SW 1271 (cell line): ENCODE measurements at regions not wholly inside any gene's neighbourhood (a gene's known extent, or its start where the extent isn't known, plus 50 kb on each side); places are given as distances from the start of the nearest gene placed in this dataset.

Source experiments
- DNase-seq, 2 experiments: peaks; one replicate each; lab custom pipeline; 2025; lab: John Stamatoyannopoulos, UW

DNA sequence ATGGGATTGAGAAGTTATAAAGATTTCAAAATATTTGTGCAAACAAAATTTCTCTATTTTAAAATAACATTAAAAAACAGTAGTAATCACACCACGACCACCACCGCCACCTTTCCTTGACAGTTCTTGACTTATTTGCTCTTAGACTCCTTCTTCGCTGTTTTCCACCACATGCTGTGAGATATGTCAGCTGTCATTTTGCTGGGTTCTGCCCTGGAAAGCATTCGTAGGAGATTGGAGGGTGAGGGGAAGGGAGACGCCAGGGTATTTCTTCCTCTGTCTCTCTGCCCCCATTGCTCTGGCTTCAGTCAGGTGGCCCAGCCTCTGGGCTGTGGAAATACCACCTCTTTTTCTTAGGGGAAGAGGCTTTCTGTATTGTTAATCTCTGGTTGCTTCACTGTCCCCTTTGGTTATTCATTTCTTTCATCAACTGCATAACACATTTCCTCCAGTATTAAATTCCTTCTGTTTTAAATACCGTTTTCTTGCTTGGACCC, 186.2 kb downstream of the NEDD1 start:
- no peak for DNase-seq

DNA sequence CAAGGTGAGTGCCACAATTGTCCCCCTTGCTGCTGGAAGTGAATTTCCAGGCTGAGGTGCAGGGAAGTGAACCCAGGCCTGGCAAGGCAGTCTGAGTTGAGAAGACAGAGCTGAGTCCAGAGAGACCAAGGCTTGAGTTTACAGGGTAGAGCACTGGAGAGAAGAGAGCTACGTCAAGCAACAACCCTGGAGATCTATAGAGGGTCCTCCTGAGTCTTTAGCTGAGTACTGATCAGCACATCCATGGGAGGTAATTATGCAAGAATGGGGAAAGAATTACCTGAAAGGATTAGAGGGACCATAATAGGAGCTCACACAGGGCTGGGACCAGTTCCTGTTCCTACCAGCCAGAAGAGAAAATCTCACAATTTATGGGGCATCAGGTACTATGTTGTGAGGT, 190.7 kb downstream of the NEDD1 start:
- no peak for DNase-seq

DNA sequence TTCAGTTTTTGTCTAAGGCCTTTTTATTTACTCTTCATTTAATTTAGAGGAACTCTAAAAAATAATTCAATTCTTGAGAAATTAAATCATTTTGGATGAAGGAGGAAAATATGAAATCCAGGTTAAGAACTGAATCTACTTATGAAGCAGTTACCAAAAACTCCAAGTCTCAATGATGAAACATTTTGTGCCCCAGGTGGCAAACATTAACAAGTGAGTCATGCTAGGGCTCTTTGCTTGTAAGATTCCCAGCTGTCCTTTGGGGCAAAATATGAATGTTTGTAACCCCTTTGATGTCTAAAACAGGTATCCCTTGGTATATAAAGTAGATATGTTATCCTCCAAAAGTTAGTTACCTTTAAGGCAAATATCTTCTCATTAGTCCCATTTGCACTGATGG, 202.4 kb downstream of the NEDD1 start:
- no peak for DNase-seq

DNA sequence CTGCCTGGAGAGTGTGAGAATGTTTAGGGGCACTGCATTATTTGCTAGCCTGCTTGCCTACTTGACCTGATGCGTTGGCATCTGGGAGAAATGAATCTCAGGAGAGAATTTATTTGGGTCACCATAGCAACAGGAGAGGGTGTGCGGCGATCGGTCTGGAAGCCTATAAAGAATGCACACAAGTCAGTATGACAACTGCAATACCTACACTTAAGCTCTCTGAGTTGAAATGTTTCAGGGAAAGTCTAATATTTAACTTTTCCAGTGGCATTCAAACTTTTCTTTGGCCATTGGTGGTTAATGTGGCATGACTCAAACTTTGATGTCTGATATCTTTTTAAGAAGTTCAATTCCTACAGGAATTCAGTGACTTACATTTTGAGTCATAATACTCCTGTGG, 205.1 kb downstream of the NEDD1 start:
- no peak for DNase-seq

DNA sequence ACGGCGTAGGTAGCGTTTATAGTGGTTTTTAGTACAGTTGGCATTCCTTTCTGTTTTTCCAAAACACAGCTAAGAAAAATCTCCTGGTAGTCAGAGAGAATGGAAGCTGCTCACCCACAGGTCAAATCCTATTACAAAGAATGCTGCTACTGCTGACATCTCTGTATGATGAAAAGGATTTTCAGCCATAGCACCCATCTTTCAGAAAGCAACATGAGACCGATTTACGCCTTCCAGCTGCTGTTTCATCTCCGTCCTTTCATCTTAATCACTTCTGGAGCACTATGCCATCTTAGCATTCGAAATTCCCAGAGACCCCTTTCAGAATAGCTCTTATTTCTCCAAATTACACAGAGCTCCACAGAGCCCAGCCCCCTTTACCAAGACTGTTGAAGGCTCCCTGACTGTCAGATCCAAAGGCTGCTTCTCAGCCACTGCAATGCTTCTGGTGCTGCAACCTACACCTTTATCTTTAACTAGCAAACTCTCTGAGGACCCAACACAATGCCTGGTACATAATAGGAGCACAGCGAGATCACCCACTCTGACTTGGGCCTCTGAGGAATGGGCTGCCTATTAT, 211.8 kb downstream of the NEDD1 start:
- no peak for DNase-seq

DNA sequence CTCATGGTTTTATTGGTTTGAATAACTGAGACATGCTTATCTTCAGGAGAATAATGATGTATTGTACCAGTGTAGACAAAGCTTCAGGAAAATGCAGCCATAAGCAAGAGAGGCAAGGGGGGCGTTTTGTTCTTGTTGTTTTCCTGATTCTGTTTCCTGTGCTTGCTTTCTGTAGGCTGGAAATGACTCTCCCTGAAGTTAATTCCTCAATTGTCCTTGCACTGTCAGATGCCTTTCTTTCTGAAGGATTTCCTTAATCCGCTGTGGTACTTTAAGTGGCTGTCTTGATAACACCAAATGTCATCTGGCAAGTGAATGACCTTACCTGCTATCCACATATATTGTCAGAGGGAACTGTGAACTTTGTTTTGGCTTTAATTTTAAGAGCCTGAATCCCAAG, 220.0 kb downstream of the NEDD1 start:
- no peak for DNase-seq

DNA sequence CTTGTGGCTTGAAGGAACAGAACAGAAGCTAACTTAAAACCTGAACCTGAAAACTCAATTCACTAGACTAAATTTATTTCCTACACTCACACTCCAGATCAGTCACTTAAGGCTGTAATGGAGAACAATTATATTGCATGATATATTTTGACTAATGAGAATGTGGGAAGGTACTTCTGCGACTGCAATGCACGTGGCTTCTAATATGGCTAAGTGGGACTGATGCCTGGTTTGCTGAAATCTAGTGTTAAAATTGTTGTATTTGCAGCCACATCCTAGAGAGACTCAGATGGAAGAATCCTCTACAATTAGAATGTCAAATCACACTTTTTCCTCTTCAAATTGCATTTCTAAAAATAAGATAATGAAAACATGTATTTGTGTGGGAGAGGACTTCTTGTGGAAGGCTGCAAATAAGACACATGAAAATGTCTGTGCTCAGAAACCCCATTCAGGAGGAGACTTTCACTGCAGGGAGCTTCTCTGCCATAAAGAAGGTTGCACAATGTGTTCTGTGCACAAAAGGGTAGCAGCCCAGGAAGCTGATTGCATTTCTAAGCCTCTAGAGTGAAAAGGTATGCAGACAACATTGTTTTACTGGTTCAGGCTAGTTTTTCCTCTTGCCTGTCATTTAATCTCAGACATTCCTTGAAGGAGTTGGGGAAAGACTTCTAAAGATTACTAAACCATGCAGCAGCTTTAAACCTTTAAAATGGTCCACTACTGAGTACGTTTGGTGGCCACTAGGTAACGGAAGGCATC, 224.3 kb downstream of the NEDD1 start:
- DNase-seq = no peak

DNA sequence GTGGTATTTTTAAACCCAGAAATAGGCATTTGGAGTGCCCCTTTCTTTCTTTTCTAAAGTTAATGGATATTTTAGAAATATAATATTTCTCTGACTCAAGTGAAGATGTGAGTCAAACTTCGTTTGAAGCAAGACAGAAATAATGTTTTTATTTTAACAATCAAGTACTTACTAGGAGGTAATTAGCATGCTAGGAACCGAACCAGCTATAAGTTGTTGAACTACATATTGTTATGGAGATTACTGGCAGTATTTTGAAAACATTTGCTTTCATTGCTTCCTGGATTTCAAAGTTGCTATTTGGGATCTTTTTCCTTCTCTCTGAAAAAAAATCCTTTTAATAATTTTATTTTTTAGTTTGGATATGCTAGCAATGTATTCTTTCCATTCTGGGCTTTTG, 225.2 kb downstream of the NEDD1 start:
- DNase-seq = no peak

DNA sequence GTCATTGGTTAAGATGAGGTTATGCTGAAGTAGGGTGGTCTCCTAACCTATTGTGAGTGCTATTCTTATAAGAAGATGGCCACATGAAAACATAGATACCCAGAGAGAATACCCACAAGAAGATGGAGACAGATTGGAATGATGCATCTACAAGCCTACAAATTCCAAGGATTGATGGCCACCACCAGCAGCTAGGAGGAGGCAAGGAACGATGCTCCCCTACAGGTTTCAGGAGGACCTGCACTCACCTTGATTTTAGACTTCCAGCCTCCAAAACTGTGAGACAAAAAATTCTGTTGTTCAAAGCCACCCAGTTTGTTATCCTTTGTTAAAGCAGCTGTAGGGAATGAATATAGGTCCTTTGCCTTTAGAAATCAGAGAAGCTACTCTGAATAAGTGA, 227.4 kb downstream of the NEDD1 start:
- DNase-seq = no peak

DNA sequence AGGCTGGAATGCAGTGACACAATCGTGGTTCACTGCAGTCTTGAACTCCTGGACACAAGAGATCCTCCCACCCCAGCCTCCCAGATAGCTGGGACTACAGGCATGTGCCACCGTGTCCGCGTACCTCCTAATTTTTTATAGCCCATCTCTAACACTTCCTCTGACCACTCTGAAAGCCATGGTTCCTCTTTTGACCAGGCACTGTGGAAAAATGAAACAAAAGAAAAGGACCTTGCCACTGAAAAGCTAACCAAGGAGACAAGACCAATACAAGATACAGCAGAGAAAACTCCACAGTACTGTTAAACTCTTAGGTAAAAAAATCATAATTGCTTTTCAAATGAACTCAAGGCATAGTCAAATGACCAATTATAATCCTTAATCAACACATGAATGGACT, 233.3 kb downstream of the NEDD1 start:
- no peak for DNase-seq

DNA sequence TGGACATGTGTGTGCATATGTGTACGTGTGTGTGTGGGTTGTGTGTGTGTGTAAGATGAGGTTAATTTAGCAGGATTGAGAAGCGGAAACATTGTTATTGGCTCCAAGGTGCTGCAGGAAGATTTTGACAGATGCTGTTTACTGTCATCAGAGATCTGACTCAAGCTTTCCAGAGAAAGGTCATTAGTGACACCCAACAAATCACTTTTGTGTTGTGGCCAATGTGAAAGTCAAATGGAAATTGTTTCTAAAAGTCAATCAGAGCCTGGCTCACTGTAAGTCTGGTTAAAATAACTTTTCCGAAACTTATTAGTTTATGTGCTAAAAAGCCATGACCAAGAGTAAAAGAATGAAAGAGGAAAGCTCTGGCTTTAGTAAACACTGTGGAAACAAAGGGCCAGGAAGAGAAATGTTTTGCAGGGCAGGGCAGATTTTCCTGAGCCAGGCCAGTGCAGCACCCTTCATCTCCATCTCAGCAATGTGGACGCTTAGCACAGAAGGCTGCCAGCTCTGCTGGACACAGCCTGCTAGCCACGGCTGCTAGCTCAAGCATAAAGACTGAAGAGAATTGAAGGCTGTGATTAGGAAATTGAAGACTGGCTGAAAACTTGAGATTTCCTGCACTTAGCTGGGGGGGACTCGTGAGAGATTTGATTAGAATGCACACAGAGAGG, 235.8 kb downstream of the NEDD1 start:
- DNase-seq = no peak

DNA sequence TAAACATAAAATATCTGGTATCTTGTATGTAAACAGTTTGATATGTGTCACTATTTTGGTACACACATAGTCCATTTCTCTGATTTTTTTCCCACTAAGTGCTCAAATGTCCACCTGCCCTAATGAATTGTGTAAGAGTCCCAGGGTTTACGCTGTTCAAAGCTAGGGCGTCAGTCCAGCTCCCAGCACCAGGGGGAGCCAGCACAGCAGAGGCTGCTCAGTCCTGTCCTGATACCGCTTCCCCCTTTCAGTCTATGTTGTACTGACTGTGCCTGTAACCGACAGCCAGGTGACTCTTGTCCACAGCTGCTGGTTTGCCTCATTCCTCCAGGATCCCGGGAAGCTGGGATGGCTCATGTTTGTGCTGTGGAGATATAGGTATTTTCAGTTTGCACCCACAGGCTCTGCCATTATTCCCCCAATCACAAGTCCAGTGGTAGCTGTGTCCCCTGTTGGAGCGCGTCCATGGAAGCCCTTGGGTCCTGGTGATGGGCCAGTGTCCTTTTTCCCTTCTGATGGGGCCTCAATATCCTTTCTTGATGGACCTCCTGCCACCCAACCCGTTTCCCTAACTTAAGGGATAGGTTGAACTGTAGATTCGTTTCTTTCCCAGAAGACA, 242.0 kb downstream of the NEDD1 start:
- DNase-seq = peak; percentile 9 to 26

DNA sequence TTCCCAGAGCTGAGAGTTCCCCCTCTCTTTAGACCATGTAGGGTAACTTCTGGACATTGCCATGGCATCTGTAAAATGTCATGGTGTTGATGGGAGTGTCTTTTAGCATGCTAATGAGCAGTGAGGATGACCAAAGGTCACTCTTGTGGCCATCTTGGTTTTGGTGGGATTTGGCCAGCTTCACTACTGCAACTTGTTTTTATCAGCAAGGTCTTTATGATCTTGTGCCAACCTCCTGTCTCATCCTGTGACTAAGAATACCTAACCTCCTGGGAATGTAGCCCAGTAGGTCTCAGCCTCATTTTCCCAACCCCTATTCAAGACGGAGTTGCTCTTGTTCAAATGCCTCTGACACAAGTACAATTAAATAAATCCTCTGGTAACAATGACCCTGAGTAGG, 244.4 kb downstream of the NEDD1 start:
- DNase-seq = no peak

DNA sequence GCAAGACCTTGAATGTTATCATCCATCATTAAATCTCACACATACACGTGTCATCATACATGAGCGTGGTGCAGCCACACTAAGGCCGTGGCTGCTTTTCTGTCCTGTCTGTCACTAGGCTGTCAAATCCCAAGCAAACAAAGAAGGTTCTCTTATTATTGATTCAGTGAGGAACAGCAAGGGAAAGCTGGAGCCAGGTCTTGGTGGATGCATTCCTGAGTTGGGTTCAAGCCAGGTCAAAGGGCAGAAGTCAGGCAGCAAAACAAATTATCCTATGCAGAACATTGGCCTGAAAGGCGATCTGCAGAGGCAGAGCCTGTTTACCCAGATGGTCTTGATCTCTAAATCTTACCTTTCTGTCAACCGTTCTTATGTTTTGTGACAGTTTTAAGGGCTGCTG, 252.3 kb downstream of the NEDD1 start:
- DNase-seq = no peak

DNA sequence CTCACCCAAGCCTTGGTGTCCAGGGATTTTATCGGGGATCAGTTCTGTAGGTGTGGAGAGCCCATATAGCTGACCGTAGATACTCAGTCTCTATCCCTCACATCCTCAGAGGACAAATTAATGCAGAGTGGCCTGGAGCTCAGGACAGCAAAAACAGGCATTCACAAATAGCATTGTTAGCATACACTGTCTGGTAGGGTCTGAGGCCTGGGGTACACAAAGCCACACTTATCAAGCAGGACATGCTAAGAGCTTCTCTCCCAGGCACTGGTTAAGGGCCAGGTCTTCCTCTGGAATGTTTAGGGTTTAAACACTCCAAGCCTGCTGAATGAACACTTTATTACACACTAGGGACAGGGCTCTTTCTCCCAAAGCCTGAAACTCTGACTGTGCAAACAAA, 253.2 kb downstream of the NEDD1 start:
- DNase-seq = no peak

DNA sequence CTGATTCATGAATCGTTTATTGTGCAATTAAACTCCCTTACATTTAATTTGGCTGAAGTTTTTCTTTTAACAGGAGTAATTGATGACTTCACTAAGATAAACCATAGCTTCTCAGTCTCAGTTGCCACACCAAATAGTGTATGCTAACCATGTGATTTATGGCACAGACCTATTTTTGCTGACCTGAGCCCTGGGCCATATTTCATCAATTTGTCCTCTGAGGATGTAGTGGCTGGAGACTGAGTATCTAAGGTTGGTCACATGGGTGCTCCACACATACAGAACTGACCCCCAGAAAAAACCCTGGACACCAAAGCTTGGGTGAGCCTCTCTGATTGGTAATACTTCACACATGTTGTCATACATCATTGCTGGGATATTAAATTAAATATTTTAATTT, 255.1 kb downstream of the NEDD1 start:
- no peak for DNase-seq

DNA sequence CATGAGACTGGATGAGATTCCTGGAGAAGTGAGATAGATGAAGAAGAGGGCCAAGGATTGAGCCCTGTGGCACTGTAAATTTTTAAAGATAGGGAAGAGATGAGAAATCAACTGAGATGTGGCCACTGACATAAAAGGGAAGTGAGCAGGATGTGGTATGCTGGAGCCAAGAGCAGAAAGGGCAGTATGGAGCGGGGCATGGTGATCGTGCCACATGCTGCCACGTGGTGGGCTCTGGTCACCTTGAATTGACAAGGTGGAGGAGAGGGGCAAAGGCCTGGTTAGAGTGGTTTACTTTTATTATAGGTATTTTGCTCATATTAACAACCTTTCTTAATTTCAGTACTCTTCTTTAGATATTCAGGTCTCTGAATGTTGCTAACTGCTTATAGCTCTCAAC, 257.9 kb downstream of the NEDD1 start:
- no peak for DNase-seq

DNA sequence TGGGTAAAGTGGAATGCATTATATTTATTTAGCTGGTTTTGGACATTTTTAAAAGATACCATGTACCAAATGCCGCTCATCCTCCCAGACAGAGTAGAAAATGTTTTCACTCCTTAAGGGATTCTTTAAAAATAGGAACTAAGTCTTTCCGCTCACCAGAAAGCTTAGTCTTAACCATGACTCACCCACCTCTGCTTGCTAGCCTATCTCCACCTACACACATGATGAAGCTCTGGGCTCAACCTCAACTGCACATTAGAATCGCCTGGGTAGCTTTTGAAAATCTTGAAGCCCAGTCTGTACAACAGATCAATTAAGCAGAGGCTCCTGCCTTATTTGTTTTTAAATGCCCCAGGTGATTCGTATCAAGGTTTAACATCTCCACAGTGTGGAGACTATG, 260.5 kb downstream of the NEDD1 start:
- DNase-seq = no peak

DNA sequence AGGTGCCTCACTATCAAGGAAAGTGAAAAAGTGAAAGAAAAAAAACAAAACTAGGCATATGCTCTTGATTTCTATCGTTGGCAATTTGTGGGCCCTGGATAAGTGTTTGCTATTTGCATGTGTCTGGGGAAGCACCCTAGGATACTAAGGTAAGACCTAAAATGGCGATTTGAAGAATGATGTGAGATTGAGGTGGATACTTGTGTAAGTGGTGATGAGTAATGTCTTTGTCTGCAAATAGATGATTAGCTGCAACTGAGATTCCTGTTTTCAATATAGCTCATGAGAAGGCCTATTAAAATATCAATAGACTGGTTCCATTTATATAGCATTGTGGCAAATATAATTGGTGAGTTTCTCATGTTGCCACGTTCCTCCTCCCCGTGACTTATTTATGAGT, 261.7 kb downstream of the NEDD1 start:
- no peak for DNase-seq

DNA sequence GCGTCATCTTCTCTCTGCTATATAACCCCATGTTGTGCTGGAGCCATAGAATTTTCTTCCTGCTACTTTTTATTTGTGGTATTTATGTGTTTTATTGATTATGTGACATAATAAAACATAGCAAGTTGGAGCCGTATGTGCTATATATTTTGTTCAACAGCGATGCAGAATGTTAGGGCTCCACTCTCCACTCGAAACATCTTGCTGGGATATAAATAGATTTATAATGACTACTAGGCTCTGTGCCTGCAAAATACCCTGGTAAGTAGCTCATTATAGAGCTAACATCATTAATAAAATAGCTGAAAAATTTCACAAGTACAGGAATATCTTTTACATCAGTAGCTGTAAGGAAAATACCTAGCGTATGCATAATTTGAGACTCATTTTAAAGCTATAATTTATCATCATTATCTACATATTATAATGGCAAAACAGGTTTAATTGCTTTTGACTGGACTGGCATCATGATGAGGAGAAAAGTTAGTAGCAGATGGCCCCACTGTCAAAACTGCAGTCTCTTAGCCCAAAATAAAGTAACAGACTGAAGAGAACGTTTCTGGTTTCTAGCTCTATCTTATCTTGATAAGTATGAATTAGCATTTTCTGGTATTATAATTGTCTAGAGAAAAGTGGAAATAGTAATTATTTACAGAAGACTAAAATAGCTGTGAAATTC, 263.0 kb downstream of the NEDD1 start:
- no peak for DNase-seq

DNA sequence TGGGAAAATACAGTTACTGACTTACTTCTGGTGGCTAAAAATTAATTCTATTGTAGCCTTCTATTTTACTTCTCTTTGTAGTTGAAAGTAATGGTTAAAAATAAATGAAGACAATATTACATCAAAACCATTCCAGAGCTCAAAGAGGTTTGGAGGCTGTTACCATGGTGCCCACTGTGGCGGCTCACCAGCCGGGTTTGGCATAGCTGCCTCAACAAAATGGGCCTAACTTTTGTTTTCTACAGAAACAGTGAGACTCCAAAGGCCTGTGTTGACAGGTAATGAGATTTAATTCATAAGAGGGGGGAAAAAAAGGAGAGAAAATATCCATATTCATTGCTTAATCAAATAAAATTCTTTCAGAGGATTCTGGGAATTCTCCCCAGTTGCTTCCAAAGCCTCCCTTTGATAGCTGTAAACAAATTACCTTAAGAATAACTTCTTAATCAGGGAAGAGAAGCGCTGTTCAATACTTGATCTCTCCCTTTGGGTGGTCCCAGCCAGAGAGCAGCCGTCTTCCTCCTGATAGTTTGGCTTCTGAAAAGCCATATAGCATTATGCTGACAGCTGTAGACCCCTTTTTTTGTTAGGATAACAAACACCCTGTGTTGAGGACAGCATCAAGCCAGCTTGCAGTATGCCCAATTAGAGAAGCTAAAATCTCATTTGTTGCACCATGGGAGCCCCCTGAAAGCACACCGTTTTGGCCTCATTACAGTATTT, 266.8 kb downstream of the NEDD1 start:
- DNase-seq = no peak

DNA sequence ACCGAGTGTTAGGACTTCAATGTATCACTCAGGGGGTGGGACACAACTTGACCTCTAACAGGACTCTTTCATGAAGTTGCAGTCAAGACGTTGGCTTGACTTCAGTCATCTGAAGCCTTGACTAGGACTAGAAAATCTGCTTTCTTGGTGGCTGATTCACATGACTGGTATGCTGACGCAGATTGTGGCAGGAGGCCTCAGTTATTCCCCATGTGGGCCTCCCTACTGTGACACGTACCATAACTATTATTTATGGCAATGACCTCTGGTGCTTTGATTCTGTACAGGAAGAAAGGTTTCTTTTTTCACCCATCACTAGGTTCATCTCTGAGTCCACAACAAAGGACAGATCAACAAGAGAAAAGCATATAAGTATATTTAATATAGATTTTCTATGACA, 270.4 kb downstream of the NEDD1 start:
- DNase-seq = no peak
